Kidney tubule cell (primary cell): ENCODE measurements at regions not wholly inside any gene's neighbourhood (a gene's known extent, or its start where the extent isn't known, plus 50 kb on each side); places are given as distances from the start of the nearest gene placed in this dataset.
"Not testable (repeated sequence)": the region's sequence is repeated elsewhere in the genome, so short reads cannot be mapped to it uniquely, and the experiment has no call there.

Experiments
- DNase-seq: peaks from one replicate; pipeline ENCODE4 v3.0.0-alpha.2; 2018; ENCODE audit warnings: low spot score

DNA sequence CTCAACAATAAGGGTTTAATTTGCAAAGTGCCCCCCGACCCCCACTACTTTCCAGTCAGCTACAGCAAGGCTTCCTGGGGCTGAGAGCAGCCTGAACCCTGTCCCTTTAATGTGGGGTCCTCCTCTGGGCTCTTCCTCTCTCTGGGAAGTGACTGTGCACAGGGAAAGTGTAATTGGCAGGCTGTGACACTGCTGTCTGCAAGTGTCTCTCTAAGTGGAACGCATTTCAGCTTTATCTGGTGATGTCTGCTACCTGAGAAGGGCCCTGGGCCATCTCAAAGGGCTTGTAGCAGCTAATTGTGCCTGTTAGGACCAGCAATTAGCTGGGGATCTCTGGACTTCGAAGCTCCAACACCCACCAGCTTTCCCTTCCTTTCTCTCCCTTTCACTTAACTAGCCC, 406.6 kb downstream of the TSHZ3 start:
- no peak for DNase-seq

- no peak for DNase-seq
These were observed 407.6 kb downstream of the TSHZ3 start for GRCh38 chr19:30941591-30941990.

DNA sequence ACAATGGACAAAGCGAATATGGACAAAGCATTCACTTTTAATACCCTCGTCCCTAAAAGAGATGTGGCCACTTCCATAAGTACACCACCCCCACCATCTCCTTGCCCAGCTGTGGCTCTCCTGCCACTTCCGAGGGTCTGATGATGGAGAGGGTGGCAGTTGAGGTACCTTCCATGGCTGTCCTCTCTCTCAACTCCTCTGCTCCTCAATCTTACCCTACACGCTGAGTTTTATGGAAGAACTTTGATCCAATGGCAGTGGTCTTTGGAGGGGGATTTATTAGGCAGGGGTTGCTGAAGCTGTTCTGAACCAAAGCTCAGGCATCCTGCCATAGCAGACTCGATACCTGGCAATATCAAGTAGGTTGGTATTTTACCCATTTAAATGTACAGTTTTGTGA, 413.0 kb downstream of the TSHZ3 start:
- DNase-seq = no peak

DNA sequence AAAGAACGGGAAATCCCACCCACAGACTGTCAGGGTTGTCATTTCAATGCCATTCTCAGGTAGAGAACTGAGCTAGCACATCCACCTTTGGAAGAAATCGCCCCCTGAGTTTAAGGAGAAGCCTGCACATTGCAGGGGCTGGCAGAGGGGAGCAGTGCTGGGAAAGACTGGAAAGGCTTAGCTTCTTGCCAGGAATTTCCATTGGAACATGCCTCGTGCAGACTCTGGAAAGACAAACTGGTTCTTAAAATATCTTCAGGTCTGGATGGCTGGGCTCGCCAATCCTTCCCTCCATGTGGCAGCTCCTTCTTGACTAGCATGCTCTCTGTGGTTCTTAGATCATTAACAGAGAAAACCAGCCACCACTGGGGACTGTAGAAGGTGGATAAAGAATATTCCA, 414.1 kb downstream of the TSHZ3 start:
- no peak for DNase-seq

- not testable (repeated sequence) for DNase-seq
These were observed 415.8 kb downstream of the TSHZ3 start for GRCh38 chr19:30933454-30933853.

- no peak for DNase-seq
These were observed 416.4 kb downstream of the TSHZ3 start for GRCh38 chr19:30932854-30933253.

DNA sequence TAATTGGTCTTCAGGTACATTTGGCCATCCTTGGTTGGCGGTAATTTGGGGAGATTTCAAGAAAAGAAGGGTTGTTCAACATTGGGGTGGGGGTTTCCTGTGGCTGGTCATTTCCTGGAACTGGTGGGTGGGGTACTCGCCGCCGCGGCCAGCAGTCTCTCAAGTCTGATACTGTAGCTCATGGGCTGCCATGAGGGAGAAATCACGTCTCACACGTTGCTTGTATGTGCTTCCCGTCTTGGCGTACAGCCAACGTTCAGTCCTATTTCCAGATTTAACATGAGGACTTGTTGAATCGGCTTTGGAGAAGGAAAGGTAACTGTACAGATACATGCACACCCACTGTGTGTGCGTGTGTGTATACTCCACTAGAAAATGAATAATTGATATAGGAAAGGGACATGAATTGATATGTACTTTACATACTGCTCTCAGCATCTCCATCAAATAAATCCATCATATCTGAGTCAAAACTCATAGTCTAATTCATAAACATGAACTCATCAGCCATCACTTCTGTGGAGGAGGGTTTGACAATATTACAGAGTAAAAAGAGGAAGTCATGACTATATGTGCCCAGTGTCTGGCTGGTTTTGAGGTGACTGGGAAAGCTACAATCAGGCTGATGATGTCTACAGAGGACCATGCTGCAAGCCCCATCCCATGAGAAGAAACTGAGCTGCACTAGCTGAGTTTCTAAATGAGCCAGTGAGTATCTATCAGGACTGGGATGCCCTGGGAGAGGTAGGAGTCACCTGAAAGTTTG, 418.1 kb downstream of the TSHZ3 start:
- DNase-seq = no peak

GRCh38 chr19:30927705-30928104, 421.5 kb downstream of the TSHZ3 start:
- no peak for DNase-seq

DNA sequence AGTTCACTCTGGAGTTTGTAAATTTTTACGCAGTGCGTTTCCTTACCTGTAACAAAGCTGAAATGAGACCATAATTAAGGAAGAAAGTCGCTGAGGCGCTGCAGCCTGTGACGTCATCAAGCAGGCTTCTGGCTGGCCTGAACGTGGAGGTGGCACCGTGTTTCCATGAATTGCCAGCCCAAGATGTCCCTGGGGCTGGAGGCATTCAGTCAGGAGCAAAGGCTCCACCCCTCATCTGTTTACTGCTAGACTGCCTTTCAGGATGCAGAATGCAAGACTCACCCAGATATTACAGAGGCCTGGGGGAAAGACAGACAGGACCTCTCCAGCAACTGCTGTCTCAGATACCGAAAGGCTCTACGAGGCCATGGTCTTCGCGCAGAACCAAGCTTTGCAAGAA, 424.6 kb downstream of the TSHZ3 start:
- no peak for DNase-seq

DNA sequence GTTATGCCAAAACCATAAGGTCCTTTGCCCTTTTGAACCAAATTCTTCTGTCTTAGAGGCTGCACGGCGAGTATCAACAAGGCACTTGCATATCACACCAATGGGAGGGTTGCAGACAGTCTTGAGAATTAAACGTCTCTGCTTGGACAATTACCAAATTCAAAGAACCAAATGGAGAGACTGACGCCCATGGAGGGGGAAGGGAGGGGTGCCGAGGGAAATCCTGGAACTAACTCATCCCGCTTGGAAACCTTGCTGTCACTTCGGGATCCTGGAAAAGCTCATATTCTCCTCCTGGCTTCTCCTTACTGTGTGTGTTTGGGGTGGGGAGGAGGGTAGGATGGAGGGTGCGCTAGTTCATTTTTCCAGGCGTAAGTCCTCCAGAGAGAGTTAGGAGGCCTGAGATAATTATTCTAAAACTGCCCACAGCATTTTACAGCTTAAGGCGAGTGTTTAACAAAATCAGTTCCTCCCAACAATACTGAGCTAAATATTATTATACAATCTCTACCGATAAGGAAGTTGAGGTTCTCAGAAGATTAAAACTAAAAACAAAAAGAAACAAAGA, 425.1 kb downstream of the TSHZ3 start:
- DNase-seq = no peak

DNA sequence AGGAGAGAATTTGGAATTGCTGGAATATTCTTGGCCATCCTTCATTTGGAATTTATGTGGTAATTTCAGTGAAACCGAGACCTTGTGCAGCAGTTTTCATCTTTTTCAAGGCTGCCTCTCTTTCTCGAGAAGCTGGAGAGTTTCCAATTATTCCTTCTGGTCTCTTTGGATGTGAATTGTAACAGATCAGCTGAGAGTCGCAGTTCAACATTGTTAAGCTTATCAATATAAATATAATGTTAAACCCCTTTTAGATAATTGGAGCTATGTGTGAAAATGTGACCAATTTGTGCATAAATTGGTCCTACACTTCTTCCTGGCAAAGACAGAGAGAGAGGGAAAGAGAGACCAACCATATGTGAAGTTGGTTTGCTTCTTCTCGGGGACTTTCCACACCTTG, 425.6 kb downstream of the TSHZ3 start:
- DNase-seq = no peak

DNA sequence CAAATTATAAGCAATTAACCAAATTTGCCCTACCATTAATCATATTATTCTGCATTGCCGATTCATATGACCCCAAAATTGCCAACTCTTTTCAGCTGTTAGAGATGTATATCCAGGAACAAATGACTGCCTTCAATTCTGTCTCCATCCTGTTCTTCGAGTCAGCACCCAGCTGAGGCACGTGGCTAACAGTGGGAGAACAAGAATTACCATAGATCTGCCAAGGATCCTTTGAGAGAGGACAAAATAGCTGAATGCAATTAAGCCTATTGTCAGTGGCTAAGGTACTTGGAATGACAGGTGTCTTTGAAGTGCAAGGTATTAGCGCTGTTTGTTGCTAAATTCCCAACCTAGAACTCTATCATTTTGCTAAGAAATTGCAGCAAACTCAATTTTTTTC, 426.1 kb downstream of the TSHZ3 start:
- no peak for DNase-seq

DNA sequence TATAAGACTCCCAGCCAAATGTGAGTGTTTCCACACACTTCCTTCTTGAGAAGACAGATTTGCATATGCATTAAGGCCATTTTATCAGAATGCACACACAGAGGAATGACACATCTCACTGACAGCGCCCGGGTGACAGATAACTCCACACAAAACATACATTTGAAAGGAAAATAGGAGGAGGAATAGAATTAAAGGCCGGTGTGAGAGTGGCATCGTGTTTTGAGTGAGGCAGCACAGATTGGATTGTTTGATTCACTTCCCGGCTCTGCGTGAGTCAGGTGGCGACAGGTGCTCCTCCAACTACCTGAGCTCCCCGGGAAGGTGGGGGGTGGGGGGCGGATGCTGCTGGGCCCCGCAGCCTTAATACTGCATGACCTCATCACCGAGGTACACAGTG, 429.0 kb downstream of the TSHZ3 start:
- DNase-seq = no peak

GRCh38 chr19:30919737-30920136, 429.5 kb downstream of the TSHZ3 start:
- no peak for DNase-seq

- DNase-seq = no peak
These were observed 433.0 kb downstream of the TSHZ3 start for GRCh38 chr19:30916238-30916637.

- no peak for DNase-seq
These were observed 437.7 kb downstream of the TSHZ3 start for GRCh38 chr19:30911491-30911890.

DNA sequence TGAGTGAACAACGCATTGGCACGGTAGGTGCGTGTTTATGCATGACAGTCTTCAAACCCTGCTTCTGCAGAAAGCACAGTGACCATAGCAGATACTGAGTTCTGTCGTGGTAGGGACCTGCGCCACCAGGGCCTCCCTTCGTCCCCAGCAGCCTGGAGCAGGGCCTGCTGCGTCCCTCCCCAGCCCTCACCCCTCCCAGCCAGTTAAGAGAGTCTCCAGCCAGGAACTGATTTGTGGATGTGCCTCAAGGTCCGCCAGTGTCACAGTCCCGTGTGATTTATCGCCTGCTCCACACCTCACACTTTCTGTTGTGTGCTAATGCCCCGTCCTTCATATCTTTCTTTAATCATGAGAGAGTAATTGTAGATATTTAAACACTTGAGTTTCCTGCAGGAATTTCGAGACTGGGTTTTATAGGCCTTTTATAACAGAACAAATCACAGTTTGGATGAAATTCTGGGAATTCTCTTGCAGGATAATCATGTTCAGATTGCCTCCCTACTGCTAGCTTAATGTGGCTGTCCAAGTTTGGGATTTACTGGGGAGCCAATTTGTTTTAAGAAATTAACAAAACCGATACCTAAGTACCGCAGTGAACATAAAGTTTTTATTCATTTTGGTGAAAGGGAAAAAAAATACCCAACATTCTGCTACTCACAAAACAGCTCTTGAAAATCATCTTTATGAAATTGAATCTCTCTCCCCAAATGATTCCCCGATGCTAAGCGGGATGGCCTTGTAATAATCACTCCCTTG, 438.6 kb downstream of the TSHZ3 start:
- DNase-seq = no peak

- DNase-seq = no peak
These were observed 440.0 kb downstream of the TSHZ3 start for GRCh38 chr19:30909216-30909615.

DNA sequence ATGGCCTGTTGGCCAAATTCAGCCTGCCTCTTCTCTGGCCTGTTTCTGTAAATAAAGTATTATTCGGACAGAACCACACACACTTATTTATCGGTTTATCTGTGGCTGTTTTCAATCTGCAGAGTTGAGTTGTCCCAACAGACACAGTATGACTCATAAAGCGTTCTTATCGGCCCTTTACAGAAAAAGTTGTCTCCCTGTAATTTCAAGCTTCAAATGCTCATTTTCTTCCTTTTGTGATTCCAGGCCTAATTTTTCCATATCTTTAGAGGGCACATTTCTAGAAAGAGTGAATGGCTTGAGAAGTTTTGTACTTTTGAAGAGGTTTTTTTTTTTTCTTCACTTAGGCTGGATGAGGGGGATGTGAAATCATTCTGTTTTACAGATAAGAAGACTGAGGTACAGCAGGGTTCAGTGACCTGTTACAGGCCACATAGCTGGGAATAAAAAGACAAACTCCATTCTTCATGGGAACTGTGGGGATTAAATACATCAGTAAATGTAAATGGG, 440.9 kb downstream of the TSHZ3 start:
- no peak for DNase-seq

DNA sequence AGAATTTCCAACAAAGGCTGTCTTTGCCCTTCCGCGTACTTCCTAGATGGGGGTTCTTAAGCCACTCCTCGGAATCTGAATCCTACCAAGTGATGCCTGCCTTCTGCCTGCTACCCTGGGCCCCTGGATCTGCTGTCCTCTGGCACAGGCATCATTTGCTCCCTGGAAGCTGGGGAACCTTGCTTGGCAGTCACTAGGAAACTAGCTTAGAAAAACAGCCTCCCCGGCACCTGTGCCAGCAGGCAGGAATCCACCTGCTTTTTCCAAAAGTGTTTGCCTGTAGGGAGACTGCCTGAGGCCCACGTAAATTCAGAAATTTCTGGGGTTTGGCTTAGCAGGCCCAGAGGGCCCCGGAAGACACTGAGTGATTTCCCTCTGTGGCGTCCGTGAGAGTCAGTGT, 442.4 kb downstream of the TSHZ3 start:
- DNase-seq = no peak

GRCh38 chr19:30900051-30900450, 449.2 kb downstream of the TSHZ3 start:
- no peak for DNase-seq

- no peak for DNase-seq
These were observed 450.7 kb downstream of the TSHZ3 start for GRCh38 chr19:30898353-30899103.
